ENCODE measurements at regions not wholly inside any gene's neighbourhood (a gene's known extent, or its start where the extent isn't known, plus 50 kb on each side); places are given as distances from the start of the nearest gene placed in this dataset.
"Not testable (repeated sequence)": the region's sequence is repeated elsewhere in the genome, so short reads cannot be mapped to it uniquely, and the experiment has no call there.

DNA sequence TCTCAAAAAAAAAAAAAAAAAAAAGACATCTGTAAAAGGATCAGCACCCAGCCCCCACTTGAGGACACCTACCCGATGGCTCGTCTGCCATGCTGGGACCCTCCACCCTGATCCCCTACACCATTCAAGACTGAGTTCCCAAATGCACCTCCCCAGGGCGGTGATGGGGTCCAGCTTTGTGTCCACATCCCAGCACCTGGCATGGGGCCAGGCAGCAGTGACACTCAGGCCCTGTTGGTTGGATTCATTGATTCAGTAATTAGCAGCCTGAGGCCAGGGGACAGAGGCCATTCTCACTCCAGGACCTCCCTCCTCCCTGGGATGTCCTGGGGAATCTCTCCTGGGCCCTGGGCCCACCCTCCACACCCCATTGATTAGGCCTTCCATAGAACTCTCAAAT is 88.8 kb upstream of the RUFY1 start:
- no peak for ATAC-seq
- peaks cover 27% of the 10 kb centered on the region for H3K27me3 ChIP-seq
- H3K9me3 ChIP-seq: peaks cover 0 to 22% (median 0%) of the 10 kb centered on the region in 3 donors
- H3K4me3 ChIP-seq: no peak overlapping the region
- 96% methylated on average over 3 of the region's 3 CpGs; no CpG with 5 or more reads in 1 of the 2 donors for WGBS, 2 donors (ENCODE audit: low coverage in 1 of 2)
- no peak for TF ChIP-seq CTCF (IDR thresholded peaks at IDR 0.05)
- TF ChIP-seq POLR2AphosphoS5 (IDR thresholded peaks at IDR 0.05): no peak
- TF ChIP-seq EP300 (IDR thresholded peaks at IDR 0.05): no peak
- no peak for TF ChIP-seq POLR2A (IDR thresholded peaks at IDR 0.05)
- no peaks in the 10 kb centered on the region for H3K36me3 ChIP-seq
- H3K4me1 ChIP-seq: no peaks in the 10 kb centered on the region
- no peak overlapping the region for H3K27ac ChIP-seq

DNA sequence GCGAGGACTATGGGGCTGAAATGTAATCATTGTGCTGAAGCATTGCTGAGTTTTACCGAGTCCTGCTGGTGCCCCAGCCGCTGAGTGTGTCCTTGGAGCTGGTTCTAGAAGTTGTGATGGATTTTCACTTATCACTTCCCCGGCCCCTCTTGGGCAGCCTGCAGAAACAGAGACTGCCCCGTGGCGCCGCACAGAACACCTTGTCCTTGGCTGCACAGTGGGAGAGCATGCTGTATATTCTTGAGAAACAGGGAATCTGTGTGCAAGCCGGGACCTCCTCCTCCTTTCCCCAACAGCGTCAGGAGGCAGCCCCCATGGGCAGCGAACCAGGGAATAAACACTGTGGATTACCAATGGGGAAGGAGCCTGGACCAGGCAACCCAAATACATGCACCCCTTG is 90.6 kb upstream of the RUFY1 start:
- Histone ChIP-seq H3K36me3 (no peaks in the 10 kb centered on the region), H3K27ac (no peak overlapping the region), H3K9me3 (peaks cover 0 to 9% (median 0%) of the 10 kb centered on the region in 3 donors), H3K4me3 (no peak overlapping the region), H3K4me1 (no peaks in the 10 kb centered on the region), H3K27me3 (peaks cover 36% of the 10 kb centered on the region)
- no peak for ATAC-seq
- WGBS, 2 donors (ENCODE audit: low coverage in 1 of 2): 35 to 49% methylated on average over 3 to 8 of the region's 10 CpGs
- TF ChIP-seq POLR2AphosphoS5 (IDR thresholded peaks at IDR 0.05) (no peak), CTCF (IDR thresholded peaks at IDR 0.05) (no peak), POLR2A (IDR thresholded peaks at IDR 0.05) (no peak), EP300 (IDR thresholded peaks at IDR 0.05) (no peak)

DNA sequence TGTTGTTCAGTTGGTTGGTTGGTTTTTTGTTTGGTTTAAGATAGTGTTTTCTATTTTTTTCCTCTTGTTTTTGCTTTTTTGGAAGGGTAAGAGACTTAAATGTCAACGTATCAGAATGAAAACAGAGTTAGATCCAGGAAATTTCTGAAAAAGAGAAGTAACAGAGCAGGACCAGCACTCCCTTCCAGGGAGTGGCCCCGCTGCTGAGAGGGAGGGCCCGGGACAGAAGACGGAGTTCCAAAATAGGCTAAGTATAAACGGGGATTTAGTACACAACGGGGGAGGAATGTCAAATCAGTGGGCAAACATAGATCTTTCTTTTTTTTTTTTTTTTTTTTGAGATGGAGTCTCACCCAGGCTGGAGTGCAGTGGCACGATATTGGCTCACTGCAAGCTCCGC is 92.7 kb upstream of the RUFY1 start:
- H3K36me3 ChIP-seq: no peaks in the 10 kb centered on the region
- 47 to 58% methylated on average over 5 to 6 of the region's 8 CpGs for WGBS, 2 donors (ENCODE audit: low coverage in 1 of 2)
- no peak overlapping the region for H3K27ac ChIP-seq
- no peak for ATAC-seq
- no peaks in the 10 kb centered on the region for H3K4me1 ChIP-seq
- TF ChIP-seq POLR2AphosphoS5 (IDR thresholded peaks at IDR 0.05) (no peak), EP300 (IDR thresholded peaks at IDR 0.05) (no peak), CTCF (IDR thresholded peaks at IDR 0.05) (no peak), POLR2A (IDR thresholded peaks at IDR 0.05) (no peak)
- H3K9me3 ChIP-seq: no peaks in the 10 kb centered on the region
- H3K27me3 ChIP-seq: peaks cover 37% of the 10 kb centered on the region
- no peak overlapping the region for H3K4me3 ChIP-seq

DNA sequence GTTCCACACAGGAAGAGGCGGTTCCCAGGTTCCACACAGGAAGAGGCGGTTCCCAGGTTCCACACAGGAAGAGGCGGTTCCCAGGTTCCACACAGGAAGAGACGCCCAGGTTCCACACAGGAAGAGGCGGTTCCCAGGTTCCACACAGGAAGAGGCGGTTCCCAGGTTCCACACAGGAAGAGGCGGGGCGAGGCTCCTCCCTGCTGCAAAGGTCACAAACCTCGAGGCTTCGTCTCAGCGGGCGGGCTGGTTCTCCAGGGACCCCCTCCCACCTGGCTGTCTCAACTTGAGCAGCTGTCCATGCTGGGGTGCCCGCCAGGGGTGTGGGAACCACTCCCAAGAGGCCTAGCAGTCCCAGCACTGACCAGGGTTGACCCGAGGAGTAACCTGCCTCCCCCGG is 94.3 kb upstream of the RUFY1 start:
- no CpG with 5 or more reads among the region's 15 CpGs for WGBS, 2 donors (ENCODE audit: low coverage in 1 of 2)
- ATAC-seq: not testable (repeated sequence)

GRCh38 chr5:179455320-179455719 is 95.0 kb upstream of the RUFY1 start:
- no peaks in the 10 kb centered on the region for H3K36me3 ChIP-seq
- H3K9me3 ChIP-seq: no peaks in the 10 kb centered on the region
- H3K27ac ChIP-seq: no peak overlapping the region
- ATAC-seq: no peak
- H3K4me1 ChIP-seq: no peaks in the 10 kb centered on the region
- WGBS, 2 donors (ENCODE audit: low coverage in 1 of 2): 86% methylated on average over 12 of the region's 15 CpGs; no CpG with 5 or more reads in 1 of the 2 donors
- peaks cover 29% of the 10 kb centered on the region for H3K27me3 ChIP-seq
- TF ChIP-seq EP300 (IDR thresholded peaks at IDR 0.05): no peak
- no peak for TF ChIP-seq POLR2AphosphoS5 (IDR thresholded peaks at IDR 0.05)
- no peak for TF ChIP-seq POLR2A (IDR thresholded peaks at IDR 0.05)
- TF ChIP-seq CTCF (IDR thresholded peaks at IDR 0.05): no peak
- H3K4me3 ChIP-seq: no peak overlapping the region

More for the DNA sequence above, 94.3 kb upstream of the RUFY1 start:
- not testable (repeated sequence) for H3K4me3 ChIP-seq, H3K9me3 ChIP-seq, H3K27ac ChIP-seq, H3K36me3 ChIP-seq, H3K4me1 ChIP-seq
- peaks cover 29% of the 10 kb centered on the region for H3K27me3 ChIP-seq

Data from gastroesophageal sphincter (tissue), 4 donors.